Stimulated activated CD8-positive, alpha-beta memory T cell treated with anti-CD3 and anti-CD28 coated beads, Interleukin-15, amount 100 ng/mL, for 24 hours (primary cell): ENCODE measurements at regions not wholly inside any gene's neighbourhood (a gene's known extent, or its start where the extent isn't known, plus 50 kb on each side); places are given as distances from the start of the nearest gene placed in this dataset.
"Not testable (repeated sequence)": the region's sequence is repeated elsewhere in the genome, so short reads cannot be mapped to it uniquely, and the experiment has no call there.

Source experiments
- DNase-seq: peaks from one replicate; pipeline ENCODE4 v3.0.0-alpha.2; 2020; ENCODE audit warnings: low read depth

DNA sequence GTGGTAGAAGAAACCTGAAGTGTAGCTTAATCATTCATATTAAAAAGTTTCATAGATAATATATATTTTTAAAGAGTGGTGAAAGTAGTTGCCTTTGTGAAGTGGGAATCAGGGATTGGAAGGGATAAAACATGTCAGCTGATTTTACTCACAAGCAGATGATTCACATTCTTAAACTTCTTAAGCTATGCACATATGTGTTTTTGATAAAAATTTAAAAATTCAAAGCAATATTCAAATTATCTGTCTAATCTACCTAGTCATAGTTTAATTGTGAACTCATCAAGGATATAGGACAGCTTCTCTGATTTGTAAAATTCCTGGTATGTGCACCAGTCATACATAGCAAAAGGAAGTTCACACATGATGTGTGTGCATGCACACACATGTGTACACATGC lies 520.6 kb upstream of the PITX2 start:
- DNase-seq, result no peak

DNA sequence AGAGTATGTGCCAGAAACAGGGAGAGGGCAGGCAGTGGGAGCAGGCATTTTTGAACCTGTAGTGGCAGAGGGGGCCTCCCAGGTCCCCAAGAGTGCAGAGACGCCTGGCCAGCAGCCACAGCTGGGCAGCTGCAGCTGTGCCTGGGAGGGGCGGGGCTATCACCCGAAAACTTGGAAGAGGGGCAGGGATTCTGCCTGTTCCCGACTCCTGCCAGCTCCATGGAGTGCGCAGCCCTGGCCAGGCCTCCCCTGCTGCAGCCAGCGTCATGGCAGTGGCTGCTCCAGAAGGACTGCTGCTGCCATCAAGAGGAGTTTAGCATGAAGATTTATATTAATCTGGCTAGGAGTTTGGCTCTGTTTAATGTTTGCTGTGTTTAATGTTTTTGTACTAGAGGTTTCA lies 532.1 kb upstream of the PITX2 start:
- DNase-seq, result no peak

DNA sequence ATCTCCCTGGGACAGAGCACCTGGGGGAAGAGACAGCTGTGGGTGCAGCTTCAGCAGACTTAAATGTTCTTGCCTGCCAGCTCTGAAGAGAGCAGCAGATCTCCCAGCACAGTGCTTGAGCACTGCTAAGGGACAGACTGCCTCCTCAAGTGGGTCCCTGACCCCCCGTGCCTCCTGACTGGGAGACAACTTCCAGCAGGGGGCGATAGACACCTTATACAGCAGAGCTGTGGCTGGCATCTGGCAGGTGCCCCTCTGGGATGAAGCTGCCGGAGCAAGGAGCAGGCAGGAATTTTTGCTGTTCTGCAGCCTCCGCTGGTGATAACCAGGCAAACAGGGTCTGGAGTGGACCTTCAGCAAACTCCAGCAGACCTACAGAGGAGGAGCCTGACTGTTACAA lies 541.7 kb upstream of the PITX2 start:
- not testable (repeated sequence) for DNase-seq

DNA sequence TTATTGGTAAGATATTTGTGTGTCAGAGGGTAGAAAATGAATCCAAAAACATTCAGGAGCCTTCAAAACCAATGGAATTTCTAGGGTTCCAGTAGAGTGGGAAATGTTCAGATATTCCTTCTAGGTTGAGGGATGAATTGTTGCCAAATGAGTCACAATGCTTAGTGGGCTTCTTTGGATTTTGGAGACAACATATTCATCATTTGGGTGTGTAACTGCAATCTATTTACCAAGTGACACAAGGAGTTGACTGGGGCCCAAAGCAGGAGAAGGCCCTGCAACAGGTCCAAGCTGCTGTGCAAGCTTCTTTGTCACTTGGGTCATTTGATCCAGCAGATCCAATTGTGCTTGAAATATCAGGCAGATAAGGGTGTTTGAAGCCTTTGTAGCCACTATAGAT lies 551.5 kb upstream of the PITX2 start:
- DNase-seq, result no peak

DNA sequence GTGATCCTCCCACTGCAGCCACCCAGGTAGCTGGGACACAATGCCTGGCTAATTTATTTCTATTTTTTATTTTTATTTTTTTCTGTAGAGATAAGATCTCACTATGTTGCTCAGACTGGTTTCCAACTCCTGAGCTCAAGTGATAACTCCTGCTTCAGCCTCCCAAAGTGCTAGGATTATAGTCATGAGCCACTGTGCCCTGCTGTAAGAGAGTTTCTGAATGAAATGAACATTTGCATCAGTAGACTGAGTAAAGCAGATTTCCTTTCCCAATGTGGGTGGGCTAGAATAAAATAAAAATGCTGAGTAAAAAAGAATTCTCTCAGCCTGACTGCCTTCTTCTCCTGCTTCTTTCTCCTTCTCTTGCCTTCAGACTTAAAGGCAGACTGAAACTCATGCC lies 555.4 kb upstream of the PITX2 start:
- DNase-seq, result no peak

DNA sequence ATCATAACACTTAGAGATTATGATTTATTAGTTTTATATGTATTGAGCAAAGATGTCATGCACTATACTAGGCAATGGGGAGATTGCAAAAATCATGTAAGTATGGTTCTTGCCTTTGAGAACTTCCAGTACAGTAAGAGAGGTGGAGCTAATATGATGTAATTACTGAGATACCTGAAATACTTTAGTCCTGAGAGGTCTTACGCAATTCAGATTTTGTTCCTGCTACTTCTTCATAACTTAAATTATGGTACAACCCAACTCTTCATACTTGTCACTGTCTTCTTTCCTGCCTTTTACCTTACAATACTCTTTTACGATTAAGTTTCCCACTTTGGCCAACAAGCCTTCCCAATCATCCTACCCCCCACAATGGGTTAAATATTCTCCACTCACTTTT lies 564.2 kb upstream of the PITX2 start:
- DNase-seq, result no peak

DNA sequence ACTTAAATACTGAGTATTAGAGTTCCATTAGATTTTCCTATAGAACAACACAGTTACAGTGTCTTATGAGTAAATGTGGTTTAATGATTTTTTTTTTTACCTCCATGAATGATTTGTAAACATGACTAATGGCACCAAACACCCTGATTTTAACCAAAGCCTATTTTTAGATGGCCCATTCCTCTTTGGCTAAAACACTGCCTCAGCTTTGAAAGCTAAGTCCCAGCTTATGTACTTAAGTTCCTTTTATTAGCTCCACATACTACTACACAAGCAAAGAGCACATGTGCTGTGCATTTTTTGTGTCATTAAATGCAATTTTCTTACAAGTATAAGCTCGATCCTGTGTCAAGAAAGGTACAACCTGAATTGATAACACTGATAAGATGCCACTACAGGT lies 575.6 kb upstream of the PITX2 start:
- DNase-seq, result no peak

DNA sequence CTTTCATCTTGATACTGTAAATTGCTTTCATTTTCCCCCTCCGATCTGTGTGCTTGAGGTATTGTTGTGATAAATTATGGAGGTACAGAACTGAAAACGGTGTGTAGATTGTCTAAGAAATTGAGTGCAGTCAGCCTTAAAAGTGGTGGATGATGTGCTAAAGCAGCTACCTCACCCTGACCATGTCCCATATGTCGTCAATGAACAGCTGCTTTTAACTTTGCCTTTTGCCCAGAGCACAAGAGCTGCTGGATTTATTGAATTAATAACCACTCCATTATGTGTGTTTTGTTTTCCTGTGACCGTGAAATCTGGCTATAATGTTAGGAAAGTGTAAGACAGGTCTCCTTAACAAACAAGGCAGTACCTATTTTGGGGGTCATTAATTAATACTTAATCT lies 581.9 kb upstream of the PITX2 start:
- DNase-seq, result no peak

DNA sequence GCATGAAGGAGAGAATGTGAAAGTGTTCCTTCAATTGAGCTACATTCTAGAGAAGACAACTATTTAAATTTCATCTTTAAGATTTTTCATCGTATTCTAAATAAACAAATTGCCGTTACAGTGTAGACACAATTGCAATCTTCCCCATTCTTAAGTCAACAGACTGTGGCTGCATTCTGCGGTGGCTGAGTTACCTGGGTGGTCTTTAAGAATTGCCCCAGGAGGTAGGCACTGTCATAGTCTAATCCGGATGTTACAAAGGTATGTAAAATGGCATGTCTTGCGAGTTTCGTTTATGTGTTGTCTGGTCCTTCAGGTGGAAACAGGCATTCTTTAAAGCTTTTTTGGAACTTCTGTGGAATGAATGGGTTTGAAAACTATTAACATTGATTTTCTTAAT lies 586.1 kb upstream of the PITX2 start:
- no peak for DNase-seq

DNA sequence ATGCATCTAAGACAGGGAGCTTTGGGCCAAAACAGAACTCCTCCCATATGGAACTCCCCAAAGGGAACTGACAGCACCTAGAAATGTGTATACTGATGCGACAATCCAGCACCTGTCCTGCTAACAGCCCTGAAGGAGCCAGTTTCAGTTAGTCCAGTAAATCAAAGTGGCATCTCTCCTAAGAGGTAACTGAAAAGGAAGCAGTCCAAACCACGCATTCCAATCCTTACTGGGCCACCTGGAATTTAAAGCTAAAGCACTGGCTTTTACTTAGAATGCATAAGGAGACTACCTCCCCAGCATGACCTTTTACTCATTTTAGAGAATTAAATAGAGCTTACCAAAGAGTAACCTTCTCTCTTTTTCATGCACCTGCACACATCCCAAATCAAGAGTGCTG lies 586.8 kb upstream of the PITX2 start:
- no peak for DNase-seq

DNA sequence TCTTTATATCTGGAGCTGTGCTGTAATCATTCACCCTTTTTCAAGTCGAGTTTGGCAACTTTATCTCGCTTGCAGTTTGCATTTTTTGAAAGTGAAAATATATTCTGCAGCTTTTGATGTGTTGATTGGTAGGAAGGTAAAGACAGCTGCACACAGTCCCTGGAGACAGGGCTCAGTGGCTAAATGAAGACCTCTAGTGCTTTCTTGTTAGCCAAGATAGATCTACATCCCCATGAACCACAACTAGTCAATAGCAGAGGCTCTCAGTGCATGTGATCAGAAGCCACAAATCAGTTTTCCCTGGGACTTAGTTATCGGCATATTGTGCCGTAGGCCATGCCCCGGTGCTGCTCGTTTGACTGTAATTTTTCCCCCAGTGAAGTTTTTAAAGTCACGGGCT lies 587.7 kb upstream of the PITX2 start:
- DNase-seq, result no peak

DNA sequence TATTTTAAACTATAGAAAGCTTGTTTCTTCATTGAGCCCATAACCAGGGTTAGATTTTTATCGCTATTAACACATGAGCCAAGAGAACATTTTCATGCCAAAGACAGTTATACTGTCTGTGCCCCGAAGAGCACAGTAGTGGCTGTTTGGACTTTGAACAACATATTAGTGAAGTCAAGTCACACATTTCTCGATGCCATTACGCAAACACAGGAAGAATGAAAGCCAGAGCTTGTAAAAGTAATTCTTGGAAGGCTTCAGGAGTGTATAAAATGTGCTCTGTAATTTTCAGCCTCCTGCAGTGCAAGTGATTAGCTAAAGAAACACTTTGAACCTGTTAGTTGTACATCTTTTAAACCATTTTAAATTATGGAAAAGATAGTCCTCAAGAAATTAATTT lies 590.7 kb upstream of the PITX2 start:
- no peak for DNase-seq

DNA sequence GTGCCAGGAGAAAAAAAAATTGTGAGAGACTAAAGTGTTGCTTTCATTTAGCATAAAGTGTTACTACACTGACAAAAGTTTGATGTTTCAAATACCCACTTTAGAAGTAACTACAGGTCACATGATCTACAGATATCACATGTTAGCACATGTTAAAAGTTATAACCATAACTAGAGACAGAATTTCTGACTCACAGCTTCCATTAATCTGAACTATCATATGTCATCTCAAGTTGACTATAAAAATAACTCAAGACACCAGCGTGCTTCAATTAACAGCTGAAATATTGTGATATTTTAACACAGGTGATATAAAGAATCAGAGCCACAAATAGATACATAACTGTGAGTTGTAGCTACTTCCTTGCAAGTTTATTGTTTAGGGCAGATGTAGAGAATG lies 591.5 kb upstream of the PITX2 start:
- no peak for DNase-seq

DNA sequence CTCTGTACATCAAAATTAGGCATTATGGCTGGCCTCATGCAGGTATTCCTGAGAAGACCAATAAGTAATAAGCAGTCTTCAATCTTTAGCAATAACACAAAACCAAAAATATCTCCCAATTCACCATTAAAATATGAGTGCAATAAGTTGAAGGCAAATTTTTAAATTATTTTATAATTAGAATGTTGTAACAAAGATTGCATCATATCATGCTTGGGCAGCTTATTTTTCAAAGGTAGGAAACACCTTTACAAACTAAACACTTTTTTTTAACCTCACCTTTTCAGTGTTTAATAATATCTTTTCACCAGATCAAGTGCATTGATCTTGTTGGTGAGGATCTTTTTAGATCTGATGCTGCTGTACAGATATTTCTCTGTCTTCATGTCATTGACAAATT lies 592.9 kb upstream of the PITX2 start:
- no peak for DNase-seq

DNA sequence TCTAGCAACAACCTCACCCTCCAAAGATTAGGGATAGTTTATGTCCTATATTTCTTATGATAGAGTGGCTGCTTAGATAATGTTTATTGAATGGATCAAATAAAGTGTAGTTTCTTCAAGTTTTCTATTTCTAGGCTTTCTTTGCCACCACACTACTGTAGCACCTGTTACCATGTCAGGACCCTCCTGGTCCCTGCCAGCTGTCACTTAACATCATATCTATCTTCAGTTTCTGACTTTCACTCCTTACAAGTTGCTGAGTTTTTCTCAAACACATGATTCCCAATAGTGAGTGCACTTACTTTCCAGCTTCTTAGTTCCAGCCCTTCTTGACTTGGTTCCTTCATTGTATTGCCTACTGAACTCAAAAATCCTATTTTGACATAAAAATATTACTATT lies 593.9 kb upstream of the PITX2 start:
- DNase-seq, result no peak

DNA sequence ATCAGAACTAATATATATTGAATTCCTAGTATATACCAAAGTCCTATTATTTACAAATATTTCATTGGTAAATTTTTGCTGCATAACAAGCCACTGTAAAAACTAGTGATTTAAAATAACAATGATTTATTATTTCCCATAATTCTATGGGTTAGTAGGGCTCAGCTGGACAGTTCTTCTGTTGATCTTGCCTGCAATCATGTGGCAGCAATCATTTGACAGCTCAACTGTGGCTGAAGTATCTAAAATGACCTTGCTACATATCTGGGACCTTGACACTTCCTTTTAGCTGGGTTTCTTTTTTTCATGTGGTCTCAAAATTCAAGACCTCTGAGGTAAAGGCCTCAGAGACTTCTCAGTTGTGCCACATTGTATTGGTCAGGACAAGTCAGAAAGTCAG lies 598.5 kb upstream of the PITX2 start:
- no peak for DNase-seq

DNA sequence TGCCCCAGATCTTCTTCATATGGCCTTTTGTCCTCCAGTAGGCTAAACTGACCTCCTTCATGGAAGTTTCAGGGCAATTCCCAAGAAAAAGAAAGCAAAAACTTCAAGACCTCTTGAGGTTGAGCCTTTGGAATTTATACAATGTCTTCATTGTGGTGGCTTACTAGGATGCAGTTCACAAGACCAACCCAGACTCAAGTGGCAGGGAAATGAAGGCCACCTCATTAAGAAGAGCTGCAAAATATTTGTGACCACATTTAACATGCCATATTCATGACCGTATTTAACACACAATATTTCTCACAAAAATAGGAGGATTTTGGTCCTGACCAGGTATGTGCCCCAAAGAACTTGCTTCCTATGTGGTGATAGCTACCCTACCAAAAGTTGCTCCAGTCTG lies 605.5 kb upstream of the PITX2 start:
- DNase-seq, result no peak

DNA sequence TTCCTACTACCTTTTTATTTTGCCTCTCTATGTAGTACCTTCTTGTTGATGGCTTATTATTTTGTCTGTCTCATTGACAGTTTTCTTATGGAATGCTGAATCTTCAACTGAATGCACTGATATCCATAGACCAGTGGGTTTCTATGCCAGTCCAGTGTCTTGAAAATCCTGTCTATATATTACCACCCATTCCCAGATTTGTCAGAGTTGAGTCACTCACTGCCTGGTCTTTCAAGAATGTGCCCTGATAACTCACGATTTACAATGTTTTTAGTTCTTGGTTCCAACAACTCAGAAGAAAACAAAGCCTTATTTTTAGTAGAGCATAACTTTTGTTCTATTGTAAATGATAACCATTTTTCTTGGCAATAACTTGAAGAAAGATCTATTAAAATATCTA lies 606.0 kb upstream of the PITX2 start:
- DNase-seq, result no peak

DNA sequence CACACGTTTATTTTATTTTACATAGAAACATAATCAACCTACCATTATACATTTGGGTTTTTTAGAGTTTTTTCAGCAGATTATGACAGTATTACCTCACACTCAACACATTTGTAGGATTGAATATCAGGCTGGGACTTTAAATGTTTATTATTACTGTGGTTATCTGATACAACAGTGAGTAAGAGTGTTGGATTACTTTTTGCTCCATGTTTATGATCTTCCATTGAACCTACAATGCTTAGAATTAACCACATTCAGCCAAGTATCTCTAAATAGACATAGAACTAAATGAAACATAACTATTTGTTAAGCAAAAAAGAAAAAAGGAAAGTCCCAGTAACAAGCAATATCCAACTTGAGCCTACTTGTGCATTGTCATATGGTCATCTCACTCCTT lies 607.4 kb upstream of the PITX2 start:
- no peak for DNase-seq

DNA sequence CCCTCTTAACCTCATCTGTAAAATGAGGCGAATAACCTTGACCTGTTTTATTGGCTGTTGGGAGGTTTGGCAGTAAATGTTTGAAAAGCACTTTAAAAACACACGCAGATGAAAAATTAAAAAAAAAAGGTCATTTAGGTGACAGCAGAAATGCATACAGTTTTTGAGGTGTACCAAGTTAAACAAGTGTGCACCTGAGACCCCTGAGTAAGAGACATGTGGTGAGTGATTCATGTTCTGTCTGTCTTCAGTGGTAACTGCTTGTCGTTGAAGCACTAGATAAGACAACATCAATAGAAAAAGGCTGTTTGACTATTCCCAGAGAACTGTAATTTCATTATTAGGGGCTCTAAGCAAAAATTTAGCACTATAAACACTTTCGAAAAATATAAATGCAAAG lies 608.4 kb upstream of the PITX2 start:
- no peak for DNase-seq

DNA sequence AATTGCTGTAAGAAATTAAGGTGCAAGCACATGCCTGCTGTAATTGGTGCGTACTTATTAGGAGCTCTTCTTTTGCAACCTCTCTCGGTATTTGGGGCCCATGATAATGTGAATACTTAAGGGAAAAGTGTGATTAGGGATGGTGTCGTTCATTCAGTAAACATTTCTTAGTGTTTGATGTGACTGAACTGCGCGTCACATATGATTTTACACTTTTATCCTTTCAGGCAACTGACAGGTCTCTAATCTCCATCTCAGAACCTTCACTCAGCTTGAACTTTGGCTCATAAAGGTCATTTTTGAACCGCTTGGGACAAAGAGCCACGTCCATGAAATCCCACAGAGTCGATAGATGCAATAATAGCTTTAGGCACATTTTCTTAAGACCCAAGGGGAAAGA lies 612.1 kb upstream of the PITX2 start:
- DNase-seq, result no peak

DNA sequence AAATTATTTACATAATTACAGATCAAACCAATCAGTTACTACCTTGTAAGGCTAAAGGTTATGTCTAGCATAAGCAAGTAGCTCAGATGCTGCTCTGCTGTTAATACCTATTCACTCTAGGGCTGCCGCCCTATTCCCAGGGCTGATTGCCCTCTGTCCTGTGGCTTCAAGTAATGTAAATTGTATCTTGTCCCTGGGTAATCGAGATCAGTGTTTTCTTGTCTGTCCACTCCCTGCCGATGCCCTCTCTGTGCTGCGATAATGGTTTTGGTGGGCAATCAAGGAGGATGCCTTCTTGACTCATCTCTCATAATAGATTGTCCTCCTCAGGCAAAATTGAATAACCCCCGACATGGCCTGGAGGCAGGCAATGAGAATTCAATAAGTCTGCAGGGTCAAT lies 641.0 kb upstream of the PITX2 start:
- DNase-seq, result no peak

DNA sequence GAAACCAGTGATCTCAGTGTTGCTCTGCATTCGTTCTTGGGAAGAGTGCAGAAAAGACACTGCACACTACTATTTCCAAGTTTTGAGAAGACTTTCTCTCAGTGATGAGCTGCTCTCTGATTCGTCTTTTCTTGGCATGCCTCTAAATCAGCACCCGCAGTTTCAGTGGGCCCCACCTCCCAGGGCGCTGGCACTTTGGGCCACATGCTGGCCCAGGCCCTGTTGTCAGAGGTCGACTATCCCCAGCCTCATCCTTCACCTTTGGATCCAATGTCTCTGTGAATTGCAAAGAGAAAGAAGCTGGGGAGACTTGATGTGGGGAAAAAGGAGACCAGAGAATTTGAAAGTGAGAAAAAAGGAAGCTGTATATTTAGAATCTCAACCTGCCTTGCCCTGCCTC lies 644.1 kb upstream of the PITX2 start:
- DNase-seq, result no peak

DNA sequence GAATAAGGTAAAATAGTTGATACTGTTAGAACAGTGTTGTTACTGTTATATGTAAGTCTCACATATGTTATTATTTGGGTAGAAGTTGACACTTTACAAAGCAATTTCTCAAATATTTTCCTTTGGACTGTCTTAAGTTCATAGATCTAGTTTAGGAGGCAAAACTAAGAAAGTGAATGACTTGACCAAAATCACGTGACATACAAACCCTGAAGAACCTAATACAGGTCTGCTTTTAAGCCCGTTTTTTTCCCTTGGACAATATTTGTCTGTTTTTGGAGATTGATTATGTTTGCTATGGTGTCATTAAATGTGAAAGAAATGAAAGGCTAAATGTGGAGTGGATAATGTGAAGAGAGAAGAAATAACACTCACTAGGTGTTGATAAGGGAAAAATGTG lies 644.9 kb upstream of the PITX2 start:
- DNase-seq, result no peak

DNA sequence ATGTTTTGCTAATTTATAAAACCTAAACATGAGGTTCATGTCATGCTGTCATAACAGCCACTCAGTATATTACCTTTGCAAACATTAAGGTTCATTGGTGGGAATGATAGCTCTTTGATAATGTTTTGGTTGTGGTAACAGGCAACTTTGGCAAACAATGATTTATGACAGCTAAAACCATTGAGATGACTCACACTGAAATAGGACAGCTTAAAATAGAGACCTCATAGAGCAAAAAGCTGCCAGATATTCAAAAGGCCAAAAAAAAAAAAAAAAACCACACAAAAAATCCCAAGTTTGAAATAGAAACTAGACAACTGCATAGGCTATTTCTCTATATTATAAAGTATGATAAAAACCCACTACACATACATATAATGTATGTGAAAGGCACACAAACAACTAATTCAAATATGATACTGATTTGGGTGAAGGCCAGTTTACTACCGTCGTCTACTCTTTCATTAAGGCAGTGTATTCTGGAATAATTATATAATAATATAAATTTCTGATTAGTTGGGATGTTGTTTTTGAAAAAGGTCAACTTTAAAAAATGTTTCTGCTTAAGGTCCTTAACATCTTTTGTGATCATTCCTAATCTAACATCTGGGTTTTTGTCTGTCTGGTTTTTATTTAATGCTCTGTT lies 646.0 kb upstream of the PITX2 start:
- no peak for DNase-seq
